ENCODE measurements at regions not wholly inside any gene's neighbourhood (a gene's known extent, or its start where the extent isn't known, plus 50 kb on each side); places are given as distances from the start of the nearest gene placed in this dataset.

- TF ChIP-seq EZH2 (IDR thresholded peaks at IDR 0.05; ENCODE audit: low read length) (no peak), CTCF (optimal IDR thresholded peaks at IDR 0.05 in 1 of 3, IDR thresholded peaks at IDR 0.05 in 1 of 3, conservative IDR thresholded peaks at IDR 0.05 in 1 of 3; ENCODE audit: extremely low read depth in 1 of 3, insufficient read depth in 2 of 3, low read length in 3 of 3) (no peak)
- no peaks in the 10 kb centered on the region for H3K4me1 ChIP-seq (ENCODE audit: control insufficient read depth, extremely low read depth, insufficient read depth, low read length)
- H3K36me3 ChIP-seq (ENCODE audit: control insufficient read depth in 2 of 2, extremely low read depth in 1 of 2, insufficient read depth in 2 of 2, low read length in 2 of 2): no peaks in the 10 kb centered on the region
- H3K9ac ChIP-seq (ENCODE audit: control insufficient read depth, extremely low read depth, insufficient read depth, low read length): no peak overlapping the region
- H2AFZ ChIP-seq (ENCODE audit: control insufficient read depth, low read length): no peak overlapping the region
- DNase-seq (ENCODE audit: low read depth, low spot score) (no peak), FAIRE-seq (no peak)
- H3K27me3 ChIP-seq (ENCODE audit: control insufficient read depth, extremely low read depth, insufficient read depth, low read length): peaks cover 8% of the 10 kb centered on the region
- H4K20me1 ChIP-seq (ENCODE audit: control insufficient read depth, extremely low read depth, insufficient read depth, low read length): no peaks in the 10 kb centered on the region
- dilution Hi-C loops (cut with MboI; ENCODE audit: extremely low pct_ligation_motif_present, low sequenced_read_pairs): no loop called here
- no peaks in the 10 kb centered on the region for H3K79me2 ChIP-seq (ENCODE audit: control insufficient read depth, insufficient read depth, low read length)
- H3K9me3 ChIP-seq (ENCODE audit: control insufficient read depth, low read depth, low read length): no peaks in the 10 kb centered on the region
- H3K27ac ChIP-seq (ENCODE audit: control insufficient read depth, insufficient read depth, low read length): no peak overlapping the region
- no peak overlapping the region for H3K4me2 ChIP-seq (ENCODE audit: control insufficient read depth, extremely low read depth, insufficient read depth, low read depth, low read length)
- no peaks in the 10 kb centered on the region for H3K9me1 ChIP-seq (ENCODE audit: control insufficient read depth, extremely low read depth, insufficient read depth, low read length)
- no peak overlapping the region for H3K4me3 ChIP-seq (ENCODE audit: control insufficient read depth in 2 of 3, extremely low read depth in 1 of 3, insufficient read depth in 2 of 3, low read depth in 1 of 3, low read length in 3 of 3)
Measured at GRCh38 chr1:113282893-113283285, 107.4 kb upstream of the MAGI3 start.

DNA sequence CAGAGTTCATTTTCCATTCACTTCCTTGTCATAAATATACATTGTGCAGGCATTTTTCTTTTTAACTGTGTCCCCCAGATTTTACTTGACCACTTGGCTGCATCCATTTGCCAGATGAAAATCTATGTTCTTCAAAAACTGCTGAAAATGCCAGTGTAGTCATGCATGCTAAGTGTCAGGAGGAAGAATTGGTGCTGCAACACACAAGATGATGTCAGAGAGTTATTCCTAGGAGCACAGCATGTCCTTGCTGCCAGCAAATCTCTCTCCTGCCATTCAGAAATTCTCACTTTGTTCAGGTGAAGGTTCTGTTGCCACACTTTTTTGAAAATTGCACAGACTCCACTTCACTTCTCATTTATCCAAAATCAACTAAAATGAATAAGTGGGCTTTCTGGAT, 106.4 kb upstream of the MAGI3 start:
- dilution Hi-C loops (cut with MboI; ENCODE audit: extremely low pct_ligation_motif_present, low sequenced_read_pairs): no loop called here
- no peak for TF ChIP-seq EZH2 (IDR thresholded peaks at IDR 0.05; ENCODE audit: low read length)
- TF ChIP-seq CTCF (optimal IDR thresholded peaks at IDR 0.05 in 1 of 3, IDR thresholded peaks at IDR 0.05 in 1 of 3, conservative IDR thresholded peaks at IDR 0.05 in 1 of 3; ENCODE audit: extremely low read depth in 1 of 3, insufficient read depth in 2 of 3, low read length in 3 of 3): no peak

More for the DNA sequence above, 106.4 kb upstream of the MAGI3 start:
- Histone ChIP-seq H3K4me3 (ENCODE audit: control insufficient read depth in 2 of 3, extremely low read depth in 1 of 3, insufficient read depth in 2 of 3, low read depth in 1 of 3, low read length in 3 of 3) (no peak overlapping the region), H3K4me2 (ENCODE audit: control insufficient read depth, extremely low read depth, insufficient read depth, low read depth, low read length) (no peak overlapping the region), H3K9ac (ENCODE audit: control insufficient read depth, extremely low read depth, insufficient read depth, low read length) (no peak overlapping the region), H3K27me3 (ENCODE audit: control insufficient read depth, extremely low read depth, insufficient read depth, low read length) (peaks cover 8% of the 10 kb centered on the region), H2AFZ (ENCODE audit: control insufficient read depth, low read length) (no peak overlapping the region), H3K27ac (ENCODE audit: control insufficient read depth, insufficient read depth, low read length) (no peak overlapping the region), H3K79me2 (ENCODE audit: control insufficient read depth, insufficient read depth, low read length) (no peaks in the 10 kb centered on the region), H3K4me1 (ENCODE audit: control insufficient read depth, extremely low read depth, insufficient read depth, low read length) (no peaks in the 10 kb centered on the region), H3K9me1 (ENCODE audit: control insufficient read depth, extremely low read depth, insufficient read depth, low read length) (no peaks in the 10 kb centered on the region), H4K20me1 (ENCODE audit: control insufficient read depth, extremely low read depth, insufficient read depth, low read length) (no peaks in the 10 kb centered on the region), H3K36me3 (ENCODE audit: control insufficient read depth in 2 of 2, extremely low read depth in 1 of 2, insufficient read depth in 2 of 2, low read length in 2 of 2) (no peaks in the 10 kb centered on the region), H3K9me3 (ENCODE audit: control insufficient read depth, low read depth, low read length) (no peaks in the 10 kb centered on the region)
- no peak for DNase-seq (ENCODE audit: low read depth, low spot score)
- no peak for FAIRE-seq

All from keratinocyte (primary cell).